Esophagus muscularis mucosa (tissue), 4 donors: ENCODE measurements at regions not wholly inside any gene's neighbourhood (a gene's known extent, or its start where the extent isn't known, plus 50 kb on each side); places are given as distances from the start of the nearest gene placed in this dataset.

ENCODE experiments used
- CTCF ChIP-seq, 3 experiments: fragments of 200-600 bp in 2 of 3; fragments of 450-650 bp in 1 of 3; sonication (generic) in 2 of 3; IDR thresholded peaks; one replicate each; pipeline ENCODE4 v1.5.1; 2017 to 2019; ENCODE audit warnings: antibody characterized with exemption in 3 of 3, mild to moderate bottlenecking in 2 of 3, moderate library complexity in 1 of 3
- EP300 ChIP-seq: sonication (generic); formaldehyde crosslinking; IDR thresholded peaks from one replicate; pipeline ENCODE4 v1.6.1; 2017; ENCODE audit warnings: antibody characterized with exemption
- POLR2A ChIP-seq: fragments of 450-650 bp; IDR thresholded peaks from one replicate; pipeline ENCODE4 v1.6.1; 2017; ENCODE audit warnings: antibody characterized with exemption, moderate library complexity, mild to moderate bottlenecking, low read depth

GRCh38 chr5:118553662-118554061, 434.7 kb downstream of the DTWD2 start:
- TF ChIP-seq EP300 (no peak), CTCF (IDR thresholded peaks at IDR 0.05) (no peak), POLR2A (no peak)
